ENCODE measurements at regions not wholly inside any gene's neighbourhood (a gene's known extent, or its start where the extent isn't known, plus 50 kb on each side); places are given as distances from the start of the nearest gene placed in this dataset.

- TF ChIP-seq, protein P1, sequence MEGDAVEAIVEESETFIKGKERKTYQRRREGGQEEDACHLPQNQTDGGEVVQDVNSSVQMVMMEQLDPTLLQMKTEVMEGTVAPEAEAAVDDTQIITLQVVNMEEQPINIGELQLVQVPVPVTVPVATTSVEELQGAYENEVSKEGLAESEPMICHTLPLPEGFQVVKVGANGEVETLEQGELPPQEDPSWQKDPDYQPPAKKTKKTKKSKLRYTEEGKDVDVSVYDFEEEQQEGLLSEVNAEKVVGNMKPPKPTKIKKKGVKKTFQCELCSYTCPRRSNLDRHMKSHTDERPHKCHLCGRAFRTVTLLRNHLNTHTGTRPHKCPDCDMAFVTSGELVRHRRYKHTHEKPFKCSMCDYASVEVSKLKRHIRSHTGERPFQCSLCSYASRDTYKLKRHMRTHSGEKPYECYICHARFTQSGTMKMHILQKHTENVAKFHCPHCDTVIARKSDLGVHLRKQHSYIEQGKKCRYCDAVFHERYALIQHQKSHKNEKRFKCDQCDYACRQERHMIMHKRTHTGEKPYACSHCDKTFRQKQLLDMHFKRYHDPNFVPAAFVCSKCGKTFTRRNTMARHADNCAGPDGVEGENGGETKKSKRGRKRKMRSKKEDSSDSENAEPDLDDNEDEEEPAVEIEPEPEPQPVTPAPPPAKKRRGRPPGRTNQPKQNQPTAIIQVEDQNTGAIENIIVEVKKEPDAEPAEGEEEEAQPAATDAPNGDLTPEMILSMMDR (conservative IDR thresholded peaks at IDR 0.05; ENCODE audit: low read depth, low read length) = no peak
- TF ChIP-seq EZH2 (IDR thresholded peaks at IDR 0.05; ENCODE audit: low read length, unreplicated experiment) = no peak
Measured at GRCh38 chr11:97092823-97093222, 703.0 kb downstream of the JRKL start.
